ENCODE measurements at regions not wholly inside any gene's neighbourhood (a gene's known extent, or its start where the extent isn't known, plus 50 kb on each side); places are given as distances from the start of the nearest gene placed in this dataset.
"Not testable (repeated sequence)": the region's sequence is repeated elsewhere in the genome, so short reads cannot be mapped to it uniquely, and the experiment has no call there.

GRCh38 chr5:3325201-3325971 lies 270.2 kb upstream of the IRX1 start (continued):
- TF ChIP-seq, protein P1, sequence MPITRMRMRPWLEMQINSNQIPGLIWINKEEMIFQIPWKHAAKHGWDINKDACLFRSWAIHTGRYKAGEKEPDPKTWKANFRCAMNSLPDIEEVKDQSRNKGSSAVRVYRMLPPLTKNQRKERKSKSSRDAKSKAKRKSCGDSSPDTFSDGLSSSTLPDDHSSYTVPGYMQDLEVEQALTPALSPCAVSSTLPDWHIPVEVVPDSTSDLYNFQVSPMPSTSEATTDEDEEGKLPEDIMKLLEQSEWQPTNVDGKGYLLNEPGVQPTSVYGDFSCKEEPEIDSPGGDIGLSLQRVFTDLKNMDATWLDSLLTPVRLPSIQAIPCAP (CRISPR knock-in tag; IDR thresholded peaks at IDR 0.05): no peak
- TF ChIP-seq, protein P2, sequence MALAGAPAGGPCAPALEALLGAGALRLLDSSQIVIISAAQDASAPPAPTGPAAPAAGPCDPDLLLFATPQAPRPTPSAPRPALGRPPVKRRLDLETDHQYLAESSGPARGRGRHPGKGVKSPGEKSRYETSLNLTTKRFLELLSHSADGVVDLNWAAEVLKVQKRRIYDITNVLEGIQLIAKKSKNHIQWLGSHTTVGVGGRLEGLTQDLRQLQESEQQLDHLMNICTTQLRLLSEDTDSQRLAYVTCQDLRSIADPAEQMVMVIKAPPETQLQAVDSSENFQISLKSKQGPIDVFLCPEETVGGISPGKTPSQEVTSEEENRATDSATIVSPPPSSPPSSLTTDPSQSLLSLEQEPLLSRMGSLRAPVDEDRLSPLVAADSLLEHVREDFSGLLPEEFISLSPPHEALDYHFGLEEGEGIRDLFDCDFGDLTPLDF (CRISPR knock-in tag; IDR thresholded peaks at IDR 0.05): no peak
- TF ChIP-seq EMX1 (CRISPR knock-in tag; IDR thresholded peaks at IDR 0.05) (no peak), NR3C1 (CRISPR knock-in tag; conservative IDR thresholded peaks at IDR 0.05; ENCODE audit: low read depth) (no peak)

- no peak overlapping the region for H3K27ac Mint-ChIP-seq
- peaks cover 6% of the 10 kb centered on the region; the same call in 1 of the 2 replicates for H3K9me3 Mint-ChIP-seq
- CTCF ChIA-PET: interaction anchor here (1.5 kb wide), 1 partner anchor 279 kb away, joined by 3 read pairs; no protein-coding TSS in a partner anchor
- peak; percentile 38 for DNase-seq (ENCODE audit: low spot score)
- POLR2A ChIA-PET: no interaction called here
- H3K4me1 Mint-ChIP-seq: peaks cover 19% of the 10 kb centered on the region
- H3K4me3 Mint-ChIP-seq: no peak overlapping the region
- no peaks in the 10 kb centered on the region for H3K36me3 Mint-ChIP-seq
- TF ChIP-seq, protein P3, sequence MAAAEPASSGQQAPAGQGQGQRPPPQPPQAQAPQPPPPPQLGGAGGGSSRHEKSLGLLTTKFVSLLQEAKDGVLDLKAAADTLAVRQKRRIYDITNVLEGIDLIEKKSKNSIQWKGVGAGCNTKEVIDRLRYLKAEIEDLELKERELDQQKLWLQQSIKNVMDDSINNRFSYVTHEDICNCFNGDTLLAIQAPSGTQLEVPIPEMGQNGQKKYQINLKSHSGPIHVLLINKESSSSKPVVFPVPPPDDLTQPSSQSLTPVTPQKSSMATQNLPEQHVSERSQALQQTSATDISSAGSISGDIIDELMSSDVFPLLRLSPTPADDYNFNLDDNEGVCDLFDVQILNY (CRISPR knock-in tag; IDR thresholded peaks at IDR 0.05): no peak
- no peak for TF ChIP-seq CTCF (IDR thresholded peaks at IDR 0.05)
- TF ChIP-seq HMGA2 (CRISPR knock-in tag; IDR thresholded peaks at IDR 0.05): no peak
- TF ChIP-seq, protein P4, sequence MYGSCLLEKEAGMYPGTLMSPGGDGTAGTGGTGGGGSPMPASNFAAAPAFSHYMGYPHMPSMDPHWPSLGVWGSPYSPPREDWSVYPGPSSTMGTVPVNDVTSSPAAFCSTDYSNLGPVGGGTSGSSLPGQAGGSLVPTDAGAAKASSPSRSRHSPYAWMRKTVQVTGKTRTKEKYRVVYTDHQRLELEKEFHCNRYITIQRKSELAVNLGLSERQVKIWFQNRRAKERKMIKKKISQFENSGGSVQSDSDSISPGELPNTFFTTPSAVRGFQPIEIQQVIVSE (CRISPR knock-in tag; IDR thresholded peaks at IDR 0.05; ENCODE audit: borderline replicate concordance): no peak
- TF ChIP-seq JAZF1 (CRISPR knock-in tag; IDR thresholded peaks at IDR 0.05): no peak
- no peak for TF ChIP-seq ZNF232 (CRISPR knock-in tag; IDR thresholded peaks at IDR 0.05)
- TF ChIP-seq, protein P5, sequence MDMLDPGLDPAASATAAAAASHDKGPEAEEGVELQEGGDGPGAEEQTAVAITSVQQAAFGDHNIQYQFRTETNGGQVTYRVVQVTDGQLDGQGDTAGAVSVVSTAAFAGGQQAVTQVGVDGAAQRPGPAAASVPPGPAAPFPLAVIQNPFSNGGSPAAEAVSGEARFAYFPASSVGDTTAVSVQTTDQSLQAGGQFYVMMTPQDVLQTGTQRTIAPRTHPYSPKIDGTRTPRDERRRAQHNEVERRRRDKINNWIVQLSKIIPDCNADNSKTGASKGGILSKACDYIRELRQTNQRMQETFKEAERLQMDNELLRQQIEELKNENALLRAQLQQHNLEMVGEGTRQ (CRISPR knock-in tag; IDR thresholded peaks at IDR 0.05): no peak
- TF ChIP-seq ARID4B (CRISPR knock-in tag; IDR thresholded peaks at IDR 0.05; ENCODE audit: borderline replicate concordance): no peak
- TF ChIP-seq, protein P6, sequence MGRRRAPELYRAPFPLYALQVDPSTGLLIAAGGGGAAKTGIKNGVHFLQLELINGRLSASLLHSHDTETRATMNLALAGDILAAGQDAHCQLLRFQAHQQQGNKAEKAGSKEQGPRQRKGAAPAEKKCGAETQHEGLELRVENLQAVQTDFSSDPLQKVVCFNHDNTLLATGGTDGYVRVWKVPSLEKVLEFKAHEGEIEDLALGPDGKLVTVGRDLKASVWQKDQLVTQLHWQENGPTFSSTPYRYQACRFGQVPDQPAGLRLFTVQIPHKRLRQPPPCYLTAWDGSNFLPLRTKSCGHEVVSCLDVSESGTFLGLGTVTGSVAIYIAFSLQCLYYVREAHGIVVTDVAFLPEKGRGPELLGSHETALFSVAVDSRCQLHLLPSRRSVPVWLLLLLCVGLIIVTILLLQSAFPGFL (CRISPR knock-in tag; IDR thresholded peaks at IDR 0.05; ENCODE audit: borderline replicate concordance): no peak
- no peak for TF ChIP-seq ZNF396 (CRISPR knock-in tag; IDR thresholded peaks at IDR 0.05; ENCODE audit: borderline replicate concordance)
- no peak for TF ChIP-seq ZNF263 (CRISPR knock-in tag; IDR thresholded peaks at IDR 0.05; ENCODE audit: low read depth)
- no peak for TF ChIP-seq MYBL2 (CRISPR knock-in tag; IDR thresholded peaks at IDR 0.05)
- no peak for TF ChIP-seq ZNF416 (CRISPR knock-in tag; IDR thresholded peaks at IDR 0.05)
- H3K27me3 Mint-ChIP-seq (ENCODE audit: low read depth): no peaks in the 10 kb centered on the region; the same call in 1 of the 2 replicates
- ATAC-seq: peak; percentile 38
Observed at GRCh38 chr5:3324421-3325101, 271.1 kb upstream of the IRX1 start.

- H3K36me3 Mint-ChIP-seq; DNase-seq (ENCODE audit: low spot score); H3K4me3 Mint-ChIP-seq; H3K9me3 Mint-ChIP-seq; H3K27ac Mint-ChIP-seq; H3K27me3 Mint-ChIP-seq (ENCODE audit: low read depth); POLR2A ChIA-PET; ATAC-seq: not testable (repeated sequence)
- H3K4me1 Mint-ChIP-seq: peaks cover 19% of the 10 kb centered on the region
- CTCF ChIA-PET: interaction anchor here (1.5 kb wide), 1 partner anchor 280 kb away, joined by 3 read pairs; no protein-coding TSS in a partner anchor
Observed at GRCh38 chr5:3323966-3324365, 271.7 kb upstream of the IRX1 start.

All from WTC11 (cell line).